ENCODE measurements at regions not wholly inside any gene's neighbourhood (a gene's known extent, or its start where the extent isn't known, plus 50 kb on each side); places are given as distances from the start of the nearest gene placed in this dataset.

DNA sequence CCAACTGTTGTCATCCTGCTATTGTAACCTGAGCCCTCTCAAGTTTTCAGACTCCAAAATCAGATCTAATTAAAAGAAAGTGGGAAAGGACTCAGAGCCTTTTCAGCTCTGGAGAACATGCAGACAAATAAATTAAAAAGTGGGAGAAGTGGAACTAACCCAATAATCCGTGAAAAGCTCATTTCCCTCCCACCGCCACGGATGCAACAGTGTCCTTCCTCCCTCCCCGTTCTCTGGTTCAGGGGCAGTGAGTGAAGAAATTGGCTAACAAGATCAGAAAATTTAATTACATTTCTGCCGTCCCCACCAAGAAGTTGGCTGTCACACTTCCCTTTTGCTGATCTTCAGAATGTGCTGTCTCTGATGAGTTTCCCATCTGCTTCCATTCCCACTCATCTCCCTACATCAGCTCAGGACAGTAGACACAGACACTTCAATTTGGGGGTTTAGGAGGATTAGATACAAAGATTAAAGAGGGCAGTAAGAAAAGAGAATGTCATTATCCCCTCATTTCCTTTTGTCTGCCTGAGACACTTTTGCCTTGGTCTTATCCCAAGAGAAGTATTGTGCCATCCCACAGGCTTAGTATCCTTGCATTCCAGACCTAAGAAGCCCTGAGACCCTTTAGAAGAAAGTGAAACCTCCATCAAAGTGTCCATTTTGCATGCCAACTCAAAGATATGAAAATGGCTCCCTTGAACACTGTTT, 335.7 kb upstream of the PPP2R3A start:
- Histone ChIP-seq H3K27me3 (no peaks in the 10 kb centered on the region), H3K36me3 (no peaks in the 10 kb centered on the region), H3K4me1 (no peaks in the 10 kb centered on the region), H3K4me2 (no peak overlapping the region), H3K9ac (no peak overlapping the region), H3K4me3 (no peak overlapping the region), H4K20me1 (no peaks in the 10 kb centered on the region), H3K9me3 (replicated peaks in 1 of 11) (no peaks in the 10 kb centered on the region), H3K27ac (no peak overlapping the region)
- no peak for TF ChIP-seq Cebpa-rat (IDR thresholded peaks at IDR 0.05)

DNA sequence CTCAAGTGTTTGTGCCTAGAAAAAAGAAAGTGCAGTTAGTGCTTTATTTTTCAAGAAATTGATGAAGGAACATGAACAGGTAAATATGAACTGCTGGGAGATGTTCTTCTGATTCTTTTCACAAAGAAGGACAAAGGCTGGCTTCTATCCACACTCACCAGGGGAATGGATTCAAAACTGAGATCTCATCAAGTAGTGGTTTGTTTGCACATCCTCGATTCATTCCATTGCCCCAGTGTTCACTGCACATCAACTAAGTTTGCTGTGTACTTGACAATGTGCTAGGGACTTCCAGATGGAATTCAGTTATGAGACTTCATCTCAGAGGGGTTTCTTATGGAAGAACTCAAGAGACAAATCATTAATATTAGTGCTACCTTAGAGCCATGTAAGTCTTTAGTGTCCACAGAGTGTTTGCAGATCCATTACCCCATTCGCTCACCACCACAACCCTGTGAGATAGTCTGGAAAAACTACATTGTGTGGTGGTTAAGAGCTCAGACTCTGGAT, 332.9 kb upstream of the PPP2R3A start:
- Histone ChIP-seq H3K4me2 (no peak overlapping the region), H3K27ac (no peak overlapping the region), H3K4me3 (no peak overlapping the region), H3K36me3 (no peaks in the 10 kb centered on the region), H3K9ac (no peak overlapping the region), H3K27me3 (no peaks in the 10 kb centered on the region), H4K20me1 (no peaks in the 10 kb centered on the region), H3K4me1 (no peaks in the 10 kb centered on the region), H3K9me3 (replicated peaks in 1 of 11) (no peaks in the 10 kb centered on the region)
- no peak for TF ChIP-seq Cebpa-rat (IDR thresholded peaks at IDR 0.05)

DNA sequence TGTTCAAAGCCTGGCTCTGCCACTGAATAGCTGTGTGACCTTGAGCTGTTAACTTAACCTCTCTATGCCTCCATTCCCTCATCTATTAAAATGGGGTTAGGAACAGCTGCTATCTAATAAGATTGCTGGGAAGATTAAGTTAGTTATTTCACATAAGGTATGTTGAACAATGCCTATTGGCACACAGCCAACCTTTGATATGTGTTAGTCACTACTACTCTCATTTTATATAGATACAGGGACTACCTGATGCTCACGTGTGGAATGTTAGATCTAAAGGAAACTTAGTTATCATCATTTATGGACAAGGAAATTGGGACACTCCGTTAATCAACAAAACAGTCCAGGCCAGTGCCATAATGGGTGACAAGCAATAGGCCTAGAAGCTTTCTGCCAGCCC, 332.4 kb upstream of the PPP2R3A start:
- no peaks in the 10 kb centered on the region for H4K20me1 ChIP-seq
- TF ChIP-seq Cebpa-rat (IDR thresholded peaks at IDR 0.05), result no peak
- no peak overlapping the region for H3K4me3 ChIP-seq
- no peaks in the 10 kb centered on the region for H3K9me3 ChIP-seq (replicated peaks in 1 of 11)
- H3K4me1 ChIP-seq, result no peaks in the 10 kb centered on the region
- H3K9ac ChIP-seq, result no peak overlapping the region
- no peaks in the 10 kb centered on the region for H3K36me3 ChIP-seq
- H3K27ac ChIP-seq, result no peak overlapping the region
- no peak overlapping the region for H3K4me2 ChIP-seq
- no peaks in the 10 kb centered on the region for H3K27me3 ChIP-seq

- Histone ChIP-seq H3K36me3 (no peaks in the 10 kb centered on the region), H3K27me3 (no peaks in the 10 kb centered on the region), H4K20me1 (no peaks in the 10 kb centered on the region), H3K4me2 (no peak overlapping the region), H3K27ac (no peak overlapping the region), H3K9me3 (replicated peaks in 1 of 11) (no peaks in the 10 kb centered on the region), H3K4me1 (no peaks in the 10 kb centered on the region), H3K4me3 (no peak overlapping the region), H3K9ac (no peak overlapping the region)
- no peak for TF ChIP-seq Cebpa-rat (IDR thresholded peaks at IDR 0.05)
Measured at GRCh38 chr3:135636596-135636995, 328.9 kb upstream of the PPP2R3A start.

DNA sequence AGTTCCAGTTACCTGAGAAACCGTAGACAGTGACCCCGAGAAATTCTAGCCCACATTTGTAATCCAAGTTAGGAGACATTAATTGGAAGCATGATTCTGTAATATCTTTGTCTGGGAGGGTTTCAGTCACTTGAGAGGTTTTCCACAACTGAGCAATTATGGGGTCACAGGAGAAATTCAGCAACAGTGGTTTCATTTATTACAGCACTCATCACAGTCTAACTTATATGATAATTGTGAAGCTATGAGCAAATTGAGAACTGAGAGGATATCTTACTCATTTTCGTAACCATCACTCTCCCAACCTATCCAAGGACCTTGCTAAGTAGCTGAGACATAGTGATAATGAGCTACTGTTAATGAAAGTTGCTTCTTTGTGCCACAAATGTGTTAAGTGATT, 328.5 kb upstream of the PPP2R3A start:
- Histone ChIP-seq H3K9me3 (replicated peaks in 1 of 11) (no peaks in the 10 kb centered on the region), H4K20me1 (no peaks in the 10 kb centered on the region), H3K4me1 (no peaks in the 10 kb centered on the region), H3K36me3 (no peaks in the 10 kb centered on the region), H3K27me3 (no peaks in the 10 kb centered on the region), H3K4me3 (no peak overlapping the region), H3K4me2 (no peak overlapping the region), H3K27ac (no peak overlapping the region), H3K9ac (no peak overlapping the region)
- no peak for TF ChIP-seq Cebpa-rat (IDR thresholded peaks at IDR 0.05)

DNA sequence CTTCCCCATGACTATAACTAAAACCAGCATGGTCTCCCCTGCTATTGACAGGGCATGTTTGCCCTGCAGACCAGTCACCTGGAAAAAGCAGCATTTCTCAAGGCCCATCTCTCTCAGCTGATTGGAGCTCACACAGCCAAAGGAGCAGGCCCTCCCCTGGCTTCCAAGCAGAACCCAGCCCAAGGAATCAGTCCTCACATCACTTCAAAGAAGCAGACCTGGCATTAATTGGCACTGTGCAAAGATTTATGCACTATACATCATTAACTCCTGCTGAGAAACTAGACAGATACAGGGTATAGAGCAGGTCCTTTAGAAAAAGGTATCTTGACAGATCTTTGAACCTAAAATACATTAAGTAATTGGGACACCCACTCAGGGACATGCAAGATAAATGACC, 323.8 kb upstream of the PPP2R3A start:
- H3K4me2 ChIP-seq, result no peak overlapping the region
- peaks cover 0 to 8% (median 3%) of the 10 kb centered on the region in 11 experiments; a peak in 7 of 22 replicates for H3K9me3 ChIP-seq (replicated peaks in 1 of 11)
- H4K20me1 ChIP-seq, result no peaks in the 10 kb centered on the region
- H3K27me3 ChIP-seq, result no peaks in the 10 kb centered on the region
- H3K36me3 ChIP-seq, result no peaks in the 10 kb centered on the region
- H3K4me3 ChIP-seq, result no peak overlapping the region
- no peak overlapping the region for H3K27ac ChIP-seq
- TF ChIP-seq Cebpa-rat (IDR thresholded peaks at IDR 0.05), result no peak
- H3K4me1 ChIP-seq, result no peaks in the 10 kb centered on the region
- H3K9ac ChIP-seq, result no peak overlapping the region

DNA sequence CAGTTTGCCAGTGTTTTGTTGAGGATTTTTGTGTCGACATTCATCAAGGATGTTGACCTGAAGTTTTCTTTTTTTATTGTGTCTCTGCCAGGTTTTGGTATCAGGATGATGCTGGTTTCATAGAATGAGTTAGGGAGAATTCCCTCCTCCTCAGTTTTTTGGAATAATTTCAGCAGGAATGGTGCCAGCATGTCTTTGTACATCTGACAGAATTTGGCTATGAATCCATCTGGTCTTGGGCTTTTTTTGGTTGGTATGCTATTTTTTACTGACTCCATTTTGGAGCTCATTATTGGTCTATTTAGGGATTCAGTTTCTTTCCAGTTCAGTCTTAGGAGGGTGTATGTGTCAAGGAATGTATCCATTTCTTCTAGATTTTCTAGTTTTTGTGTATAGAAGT, 320.0 kb upstream of the PPP2R3A start:
- Histone ChIP-seq H3K4me3 (no peak overlapping the region), H3K27ac (no peak overlapping the region), H3K9me3 (replicated peaks in 1 of 11) (peaks cover 0 to 28% (median 9%) of the 10 kb centered on the region in 11 experiments; a peak in 10 of 22 replicates), H4K20me1 (no peaks in the 10 kb centered on the region), H3K4me1 (no peaks in the 10 kb centered on the region), H3K36me3 (no peaks in the 10 kb centered on the region), H3K9ac (no peak overlapping the region), H3K27me3 (no peaks in the 10 kb centered on the region), H3K4me2 (no peak overlapping the region)
- no peak for TF ChIP-seq Cebpa-rat (IDR thresholded peaks at IDR 0.05)

DNA sequence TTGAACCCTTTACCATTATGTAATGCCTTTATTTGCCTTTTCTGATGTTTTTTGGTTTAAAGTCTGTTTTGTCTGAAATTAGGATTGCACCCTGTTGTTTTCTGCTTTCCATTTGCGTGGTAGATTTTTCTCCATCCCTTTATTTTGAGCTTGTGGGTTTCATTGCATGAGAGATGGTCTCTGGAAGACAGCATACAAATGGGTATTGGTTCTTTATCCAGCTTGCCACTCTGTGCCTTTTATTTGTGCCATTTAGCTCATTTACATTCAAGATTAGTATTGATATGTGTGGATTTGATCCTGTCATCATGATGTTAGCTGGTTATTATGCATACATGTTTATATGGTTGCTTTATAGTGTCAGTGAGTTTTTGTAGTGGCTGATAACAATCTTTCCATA, 318.7 kb upstream of the PPP2R3A start:
- Histone ChIP-seq H3K27me3 (no peaks in the 10 kb centered on the region), H3K36me3 (no peaks in the 10 kb centered on the region), H4K20me1 (no peaks in the 10 kb centered on the region), H3K27ac (no peak overlapping the region), H3K4me3 (no peak overlapping the region), H3K4me1 (no peaks in the 10 kb centered on the region), H3K9ac (no peak overlapping the region), H3K9me3 (replicated peaks in 1 of 11) (peaks cover 0 to 28% (median 9%) of the 10 kb centered on the region in 11 experiments; a peak in 10 of 22 replicates), H3K4me2 (no peak overlapping the region)
- TF ChIP-seq Cebpa-rat (IDR thresholded peaks at IDR 0.05), result no peak

DNA sequence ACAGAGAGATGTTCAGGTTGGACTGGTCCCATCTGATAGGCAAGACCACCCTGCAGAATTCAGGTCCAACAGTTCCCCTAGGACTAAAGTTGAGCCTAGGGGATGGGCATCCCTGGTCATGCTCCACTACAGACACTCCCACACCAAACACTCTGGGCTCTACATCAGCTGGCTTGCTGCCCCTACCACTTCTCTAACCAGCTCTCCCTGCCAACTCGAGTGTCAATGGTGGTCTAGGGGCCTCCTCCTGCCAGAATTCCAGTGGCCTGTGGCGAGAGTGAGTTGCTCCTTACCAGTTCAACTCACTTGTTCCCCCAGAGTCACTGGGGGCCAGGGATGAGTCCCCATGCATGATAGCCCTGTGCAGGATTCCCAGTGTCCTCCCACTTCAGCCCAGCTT, 316.2 kb upstream of the PPP2R3A start:
- no peak overlapping the region for H3K4me3 ChIP-seq
- H3K27me3 ChIP-seq, result no peaks in the 10 kb centered on the region
- no peak for TF ChIP-seq Cebpa-rat (IDR thresholded peaks at IDR 0.05)
- no peaks in the 10 kb centered on the region for H3K4me1 ChIP-seq
- H3K9ac ChIP-seq, result no peak overlapping the region
- H3K4me2 ChIP-seq, result no peak overlapping the region
- no peaks in the 10 kb centered on the region for H3K36me3 ChIP-seq
- H3K27ac ChIP-seq, result no peak overlapping the region
- peaks cover 0 to 28% (median 9%) of the 10 kb centered on the region in 11 experiments; a peak in 10 of 22 replicates for H3K9me3 ChIP-seq (replicated peaks in 1 of 11)
- no peaks in the 10 kb centered on the region for H4K20me1 ChIP-seq

- no peak for TF ChIP-seq Cebpa-rat (IDR thresholded peaks at IDR 0.05)
Measured at GRCh38 chr3:135650309-135650708, 315.2 kb upstream of the PPP2R3A start.

More at GRCh38 chr3:135650309-135650708, 315.2 kb upstream of the PPP2R3A start:
- H3K9ac ChIP-seq, result no peak overlapping the region
- H3K36me3 ChIP-seq, result no peaks in the 10 kb centered on the region
- H3K27me3 ChIP-seq, result no peaks in the 10 kb centered on the region
- no peak overlapping the region for H3K4me3 ChIP-seq
- no peak overlapping the region for H3K27ac ChIP-seq
- no peaks in the 10 kb centered on the region for H4K20me1 ChIP-seq
- peaks cover 0 to 28% (median 9%) of the 10 kb centered on the region in 11 experiments; a peak in 10 of 22 replicates for H3K9me3 ChIP-seq (replicated peaks in 1 of 11)
- H3K4me1 ChIP-seq, result no peaks in the 10 kb centered on the region
- H3K4me2 ChIP-seq, result no peak overlapping the region
